Liver (tissue), 8 donors: ENCODE measurements at regions not wholly inside any gene's neighbourhood (a gene's known extent, or its start where the extent isn't known, plus 50 kb on each side); places are given as distances from the start of the nearest gene placed in this dataset.

Experiments used
- DNase-seq: peaks from one replicate; pipeline ENCODE4 v3.0.0-alpha.2; 2017; ENCODE audit warnings: low spot score
- H3K27ac ChIP-seq, 2 donors: one replicate each; pipeline ENCODE4 v1.7.0; 2013; ENCODE audit warnings: inconsistent platforms in 2 of 2, low read length in 2 of 2, control low read depth in 1 of 2, low read depth in 1 of 2, mild to moderate bottlenecking in 1 of 2
- H3K27me3 ChIP-seq, 4 donors: one replicate each; pipeline versions ENCODE4 v1.6.1 to v1.7.0; 2013; ENCODE audit warnings: low read length in 3 of 4, inconsistent platforms in 1 of 4, mild to moderate bottlenecking in 1 of 4, moderate library complexity in 1 of 4; ENCODE audit not compliant: control insufficient read depth in 4 of 4, insufficient read depth in 4 of 4
- H3K36me3 ChIP-seq, 4 donors: one replicate each; pipeline versions ENCODE4 v1.6.1 to v1.7.0; 2013; ENCODE audit warnings: low read length in 3 of 4, mild to moderate bottlenecking in 3 of 4, low read depth in 1 of 4, moderate library complexity in 1 of 4; ENCODE audit not compliant: control insufficient read depth in 4 of 4, insufficient read depth in 3 of 4
- H3K4me1 ChIP-seq, 4 donors: one replicate each; pipeline versions ENCODE4 v1.6.1 to v1.7.0; 2013; ENCODE audit warnings: low read length in 3 of 4, mild to moderate bottlenecking in 3 of 4, moderate library complexity in 1 of 4; ENCODE audit not compliant: control insufficient read depth in 4 of 4, insufficient read depth in 4 of 4
- H3K4me3 ChIP-seq, 3 donors: one replicate each; pipeline versions ENCODE4 v1.6.1 to v1.7.0; 2013; ENCODE audit warnings: low read length in 3 of 3, control low read depth in 1 of 3, low read depth in 1 of 3, mild to moderate bottlenecking in 1 of 3
- H3K9ac ChIP-seq, 2 donors: one replicate each; pipeline ENCODE4 v1.7.0; 2013; ENCODE audit warnings: low read length in 2 of 2, mild to moderate bottlenecking in 2 of 2, moderate library complexity in 2 of 2, control low read depth in 1 of 2, low read depth in 1 of 2
- H3K9me3 ChIP-seq, 4 donors: one replicate each; pipeline versions ENCODE4 v1.6.1 to v1.7.0; 2013; ENCODE audit warnings: low read length in 3 of 4; ENCODE audit not compliant: control insufficient read depth in 4 of 4
- EGR1 ChIP-seq, 2 donors: IDR thresholded peaks; 2 replicates each; pipeline ENCODE4 v1.6.1; 2016 to 2018; ENCODE audit warnings: antibody characterized with exemption in 2 of 2, low read depth in 2 of 2
- FOXA1 ChIP-seq: IDR thresholded peaks from 2 replicates; pipeline ENCODE4 v1.6.1; 2016; ENCODE audit warnings: antibody characterized with exemption
- FOXA2 ChIP-seq: IDR thresholded peaks from 2 replicates; pipeline ENCODE4 v1.6.1; 2016; ENCODE audit warnings: antibody characterized with exemption
- GABPA ChIP-seq, 2 donors: IDR thresholded peaks in 1 of 2; conservative IDR thresholded peaks in 1 of 2; 2 replicates each; pipeline ENCODE4 v1.6.1; 2016; ENCODE audit warnings: antibody characterized with exemption in 2 of 2, mild to moderate bottlenecking in 1 of 2, moderate library complexity in 1 of 2
- HNF4A ChIP-seq, 2 donors: conservative IDR thresholded peaks; 2 replicates each; pipeline ENCODE4 v1.6.1; 2016; ENCODE audit warnings: antibody characterized with exemption in 2 of 2, mild to moderate bottlenecking in 2 of 2
- HNF4G ChIP-seq: IDR thresholded peaks from 2 replicates; pipeline ENCODE4 v1.6.1; 2016; ENCODE audit warnings: antibody characterized with exemption
- JUND ChIP-seq, 2 donors: IDR thresholded peaks; 2 replicates each; pipeline ENCODE4 v1.6.1; 2016; ENCODE audit warnings: antibody characterized with exemption in 2 of 2
- NR2F2 ChIP-seq: IDR thresholded peaks from 2 replicates; pipeline ENCODE4 v1.6.1; 2016; ENCODE audit warnings: antibody characterized with exemption
- RAD21 ChIP-seq, 2 donors: IDR thresholded peaks; 2 replicates each; pipeline ENCODE4 v1.6.1; 2016; ENCODE audit warnings: antibody characterized with exemption in 2 of 2, mild to moderate bottlenecking in 2 of 2
- RXRA ChIP-seq, 2 donors: IDR thresholded peaks; 2 replicates each; pipeline ENCODE4 v1.6.1; 2017 to 2018; ENCODE audit warnings: antibody characterized with exemption in 2 of 2, mild to moderate bottlenecking in 1 of 2
- SP1 ChIP-seq: IDR thresholded peaks from 2 replicates; pipeline ENCODE4 v1.6.1; 2018; ENCODE audit warnings: antibody characterized with exemption, mild to moderate bottlenecking
- TAF1 ChIP-seq: conservative IDR thresholded peaks from 2 replicates; pipeline ENCODE4 v1.6.1; 2016; ENCODE audit warnings: antibody characterized with exemption, mild to moderate bottlenecking
- YY1 ChIP-seq: IDR thresholded peaks from 2 replicates; pipeline ENCODE4 v1.6.1; 2016; ENCODE audit warnings: antibody characterized with exemption, mild to moderate bottlenecking
- WGBS: extraction: QIAGEN DNeasy Blood & Tissue Kit; methylation state at CpG from one replicate; pipeline ENCODE4 v1.1.7; 2013; 5-methylcytosine and 5-hydroxymethylcytosine counted together
- TF ChIP-seq, protein P1 (sequence below): IDR thresholded peaks from 2 replicates; pipeline ENCODE4 v1.6.1; 2016; ENCODE audit warnings: antibody characterized with exemption
- TF ChIP-seq, protein P2 (sequence below): IDR thresholded peaks from 2 replicates; pipeline ENCODE4 v1.6.1; 2016; ENCODE audit warnings: antibody characterized with exemption
- TF ChIP-seq, protein P3 (sequence below): IDR thresholded peaks from 2 replicates; pipeline ENCODE4 v1.6.1; 2016; ENCODE audit warnings: antibody characterized with exemption, mild to moderate bottlenecking
- TF ChIP-seq, protein P4 (sequence below): fragments of 150-350 bp; IDR thresholded peaks from 2 replicates; pipeline ENCODE4 v1.5.1; 2017; ENCODE audit warnings: improper control_type of control experiment, low read depth, low read length; ENCODE audit not compliant: missing input control
- TF ChIP-seq, protein P5 (sequence below): IDR thresholded peaks from 2 replicates; pipeline ENCODE4 v1.6.1; 2016; ENCODE audit warnings: antibody characterized with exemption
- donor health status: healthy.
- donor health status: healthy.
- donor health status: healthy.
- donor health status: healthy.
- donor health status: healthy.

DNA sequence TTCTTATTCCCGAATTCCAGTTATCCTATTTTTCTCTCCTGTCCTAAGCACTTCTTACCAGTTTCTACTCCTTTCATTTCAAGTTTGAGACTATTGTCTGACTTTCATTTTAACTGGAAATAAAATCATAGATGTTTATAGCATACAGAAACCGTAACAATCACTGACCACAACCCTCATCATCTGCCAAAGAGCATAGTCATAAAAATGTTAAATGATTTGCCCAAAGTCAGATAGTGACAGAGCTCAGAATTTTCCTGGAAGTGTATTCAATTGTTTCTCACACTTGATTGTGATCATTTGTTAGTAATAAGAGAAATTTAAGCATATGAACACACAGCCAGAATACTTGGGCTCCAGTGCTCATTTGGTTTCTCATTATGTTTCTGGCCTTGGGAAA is 250.5 kb upstream of the PCDH15 start:
- Histone ChIP-seq H3K27me3 (no peaks in the 10 kb centered on the region), H3K4me3 (no peak overlapping the region), H3K27ac (no peak overlapping the region), H3K4me1 (no peaks in the 10 kb centered on the region), H3K9me3 (no peaks in the 10 kb centered on the region), H3K9ac (no peak overlapping the region), H3K36me3 (no peaks in the 10 kb centered on the region)
- 69% methylated on average over 2 of the region's 2 CpGs for WGBS
- TF ChIP-seq TAF1 = no peak
- TF ChIP-seq FOXA1 = no peak
- TF ChIP-seq, protein P1, sequence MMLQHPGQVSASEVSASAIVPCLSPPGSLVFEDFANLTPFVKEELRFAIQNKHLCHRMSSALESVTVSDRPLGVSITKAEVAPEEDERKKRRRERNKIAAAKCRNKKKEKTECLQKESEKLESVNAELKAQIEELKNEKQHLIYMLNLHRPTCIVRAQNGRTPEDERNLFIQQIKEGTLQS = no peak
- no peak for TF ChIP-seq EGR1 (IDR thresholded peaks at IDR 0.05; ENCODE audit: low read depth in 2 of 2)
- TF ChIP-seq, protein P2, sequence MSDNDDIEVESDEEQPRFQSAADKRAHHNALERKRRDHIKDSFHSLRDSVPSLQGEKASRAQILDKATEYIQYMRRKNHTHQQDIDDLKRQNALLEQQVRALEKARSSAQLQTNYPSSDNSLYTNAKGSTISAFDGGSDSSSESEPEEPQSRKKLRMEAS = no peak
- TF ChIP-seq HNF4G = no peak
- no peak for TF ChIP-seq JUND (IDR thresholded peaks at IDR 0.05)
- no peak for TF ChIP-seq RAD21 (IDR thresholded peaks at IDR 0.05)
- TF ChIP-seq NR2F2 = no peak
- no peak for TF ChIP-seq SP1
- TF ChIP-seq GABPA (IDR thresholded peaks at IDR 0.05 in 1 of 2, conservative IDR thresholded peaks at IDR 0.05 in 1 of 2) = no peak
- TF ChIP-seq, protein P3, sequence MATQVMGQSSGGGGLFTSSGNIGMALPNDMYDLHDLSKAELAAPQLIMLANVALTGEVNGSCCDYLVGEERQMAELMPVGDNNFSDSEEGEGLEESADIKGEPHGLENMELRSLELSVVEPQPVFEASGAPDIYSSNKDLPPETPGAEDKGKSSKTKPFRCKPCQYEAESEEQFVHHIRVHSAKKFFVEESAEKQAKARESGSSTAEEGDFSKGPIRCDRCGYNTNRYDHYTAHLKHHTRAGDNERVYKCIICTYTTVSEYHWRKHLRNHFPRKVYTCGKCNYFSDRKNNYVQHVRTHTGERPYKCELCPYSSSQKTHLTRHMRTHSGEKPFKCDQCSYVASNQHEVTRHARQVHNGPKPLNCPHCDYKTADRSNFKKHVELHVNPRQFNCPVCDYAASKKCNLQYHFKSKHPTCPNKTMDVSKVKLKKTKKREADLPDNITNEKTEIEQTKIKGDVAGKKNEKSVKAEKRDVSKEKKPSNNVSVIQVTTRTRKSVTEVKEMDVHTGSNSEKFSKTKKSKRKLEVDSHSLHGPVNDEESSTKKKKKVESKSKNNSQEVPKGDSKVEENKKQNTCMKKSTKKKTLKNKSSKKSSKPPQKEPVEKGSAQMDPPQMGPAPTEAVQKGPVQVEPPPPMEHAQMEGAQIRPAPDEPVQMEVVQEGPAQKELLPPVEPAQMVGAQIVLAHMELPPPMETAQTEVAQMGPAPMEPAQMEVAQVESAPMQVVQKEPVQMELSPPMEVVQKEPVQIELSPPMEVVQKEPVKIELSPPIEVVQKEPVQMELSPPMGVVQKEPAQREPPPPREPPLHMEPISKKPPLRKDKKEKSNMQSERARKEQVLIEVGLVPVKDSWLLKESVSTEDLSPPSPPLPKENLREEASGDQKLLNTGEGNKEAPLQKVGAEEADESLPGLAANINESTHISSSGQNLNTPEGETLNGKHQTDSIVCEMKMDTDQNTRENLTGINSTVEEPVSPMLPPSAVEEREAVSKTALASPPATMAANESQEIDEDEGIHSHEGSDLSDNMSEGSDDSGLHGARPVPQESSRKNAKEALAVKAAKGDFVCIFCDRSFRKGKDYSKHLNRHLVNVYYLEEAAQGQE = no peak
- no peak for TF ChIP-seq FOXA2
- no peak for TF ChIP-seq HNF4A (conservative IDR thresholded peaks at IDR 0.05)
- TF ChIP-seq, protein P4, sequence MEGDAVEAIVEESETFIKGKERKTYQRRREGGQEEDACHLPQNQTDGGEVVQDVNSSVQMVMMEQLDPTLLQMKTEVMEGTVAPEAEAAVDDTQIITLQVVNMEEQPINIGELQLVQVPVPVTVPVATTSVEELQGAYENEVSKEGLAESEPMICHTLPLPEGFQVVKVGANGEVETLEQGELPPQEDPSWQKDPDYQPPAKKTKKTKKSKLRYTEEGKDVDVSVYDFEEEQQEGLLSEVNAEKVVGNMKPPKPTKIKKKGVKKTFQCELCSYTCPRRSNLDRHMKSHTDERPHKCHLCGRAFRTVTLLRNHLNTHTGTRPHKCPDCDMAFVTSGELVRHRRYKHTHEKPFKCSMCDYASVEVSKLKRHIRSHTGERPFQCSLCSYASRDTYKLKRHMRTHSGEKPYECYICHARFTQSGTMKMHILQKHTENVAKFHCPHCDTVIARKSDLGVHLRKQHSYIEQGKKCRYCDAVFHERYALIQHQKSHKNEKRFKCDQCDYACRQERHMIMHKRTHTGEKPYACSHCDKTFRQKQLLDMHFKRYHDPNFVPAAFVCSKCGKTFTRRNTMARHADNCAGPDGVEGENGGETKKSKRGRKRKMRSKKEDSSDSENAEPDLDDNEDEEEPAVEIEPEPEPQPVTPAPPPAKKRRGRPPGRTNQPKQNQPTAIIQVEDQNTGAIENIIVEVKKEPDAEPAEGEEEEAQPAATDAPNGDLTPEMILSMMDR = no peak
- TF ChIP-seq YY1 = no peak
- no peak for TF ChIP-seq RXRA (IDR thresholded peaks at IDR 0.05)
- TF ChIP-seq, protein P5, sequence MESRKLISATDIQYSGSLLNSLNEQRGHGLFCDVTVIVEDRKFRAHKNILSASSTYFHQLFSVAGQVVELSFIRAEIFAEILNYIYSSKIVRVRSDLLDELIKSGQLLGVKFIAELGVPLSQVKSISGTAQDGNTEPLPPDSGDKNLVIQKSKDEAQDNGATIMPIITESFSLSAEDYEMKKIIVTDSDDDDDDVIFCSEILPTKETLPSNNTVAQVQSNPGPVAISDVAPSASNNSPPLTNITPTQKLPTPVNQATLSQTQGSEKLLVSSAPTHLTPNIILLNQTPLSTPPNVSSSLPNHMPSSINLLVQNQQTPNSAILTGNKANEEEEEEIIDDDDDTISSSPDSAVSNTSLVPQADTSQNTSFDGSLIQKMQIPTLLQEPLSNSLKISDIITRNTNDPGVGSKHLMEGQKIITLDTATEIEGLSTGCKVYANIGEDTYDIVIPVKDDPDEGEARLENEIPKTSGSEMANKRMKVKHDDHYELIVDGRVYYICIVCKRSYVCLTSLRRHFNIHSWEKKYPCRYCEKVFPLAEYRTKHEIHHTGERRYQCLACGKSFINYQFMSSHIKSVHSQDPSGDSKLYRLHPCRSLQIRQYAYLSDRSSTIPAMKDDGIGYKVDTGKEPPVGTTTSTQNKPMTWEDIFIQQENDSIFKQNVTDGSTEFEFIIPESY = no peak
- no peak for DNase-seq
